RPMI7951 (cell line): ENCODE measurements at regions not wholly inside any gene's neighbourhood (a gene's known extent, or its start where the extent isn't known, plus 50 kb on each side); places are given as distances from the start of the nearest gene placed in this dataset.

Experiments used
- DNase-seq: peaks from one replicate; pipeline ENCODE4 v3.0.0-alpha.2; 2012; ENCODE audit warnings: low read depth

DNA sequence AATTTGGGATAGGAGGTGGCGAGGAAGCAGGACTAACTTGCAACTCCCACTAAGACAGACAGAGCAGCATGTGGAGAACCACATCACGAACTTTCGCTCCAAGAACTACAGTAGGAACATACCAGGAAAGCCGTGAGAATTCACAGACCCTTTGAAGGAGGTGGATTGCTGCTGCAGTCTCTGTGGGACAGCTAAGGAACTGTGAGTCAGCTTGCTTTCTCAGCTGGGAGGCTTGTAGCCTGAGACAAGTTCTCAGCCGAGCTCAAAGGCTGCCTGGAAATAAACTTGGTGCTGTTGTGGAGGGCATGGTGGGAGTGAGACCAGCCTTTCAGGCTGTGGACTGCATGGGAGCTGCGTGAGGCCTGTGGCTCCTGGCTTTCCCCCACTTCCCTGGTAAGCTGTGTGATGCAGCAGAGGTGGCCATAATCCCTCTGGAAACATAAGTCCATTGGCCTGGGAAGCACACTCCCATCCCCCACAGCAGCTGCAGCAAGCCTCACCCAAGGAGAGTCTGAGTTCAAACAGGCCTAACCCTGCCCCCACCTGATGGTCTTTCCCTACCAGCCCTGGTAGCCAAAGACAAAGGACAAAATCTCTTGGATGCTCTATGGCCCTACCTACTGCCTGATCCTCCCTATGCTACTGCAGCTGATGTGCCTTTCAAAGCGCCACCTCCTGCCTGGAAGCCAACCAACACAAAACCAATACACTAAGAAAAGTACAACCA, 441.1 kb upstream of the HTR2A start:
- DNase-seq: peak; percentile 75

DNA sequence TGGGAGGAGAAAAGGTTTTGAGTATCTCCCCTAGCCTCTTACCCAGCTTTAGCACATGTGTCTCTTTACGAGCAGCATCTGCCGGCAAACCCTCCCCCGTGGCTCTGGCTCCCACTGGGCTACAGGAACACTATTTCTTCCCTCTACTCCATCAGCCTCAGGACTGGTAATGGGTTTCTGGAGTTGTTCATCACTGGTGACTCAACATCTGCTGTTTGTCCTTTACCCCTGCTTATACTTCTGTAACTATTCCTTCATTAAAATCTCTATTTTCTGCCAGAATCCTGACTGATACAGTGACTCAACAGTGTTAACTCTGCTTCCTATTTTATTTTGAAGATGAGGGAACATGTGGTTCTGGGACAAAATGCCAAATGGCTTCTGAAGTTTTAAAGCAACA, 437.3 kb upstream of the HTR2A start:
- DNase-seq: peak; percentile 87

DNA sequence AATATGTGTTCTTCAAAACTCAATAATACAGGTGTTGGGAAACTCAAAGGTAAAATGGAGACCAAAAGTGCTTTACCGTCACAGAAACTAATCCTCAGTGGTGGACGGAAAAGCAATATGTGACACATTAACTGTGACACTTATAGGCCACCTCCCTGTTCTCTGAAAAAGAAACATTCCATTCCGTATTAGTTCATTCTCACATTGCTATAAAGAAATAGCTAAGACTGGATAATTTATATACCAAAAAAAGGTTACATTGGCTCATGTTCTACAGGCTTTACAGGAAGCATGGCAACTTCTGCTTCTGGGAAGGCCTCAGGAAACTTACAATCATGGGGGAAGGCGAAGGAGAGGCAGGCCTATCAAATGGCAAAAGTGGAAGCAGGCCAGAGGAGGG, 435.3 kb upstream of the HTR2A start:
- DNase-seq: peak; percentile 31

DNA sequence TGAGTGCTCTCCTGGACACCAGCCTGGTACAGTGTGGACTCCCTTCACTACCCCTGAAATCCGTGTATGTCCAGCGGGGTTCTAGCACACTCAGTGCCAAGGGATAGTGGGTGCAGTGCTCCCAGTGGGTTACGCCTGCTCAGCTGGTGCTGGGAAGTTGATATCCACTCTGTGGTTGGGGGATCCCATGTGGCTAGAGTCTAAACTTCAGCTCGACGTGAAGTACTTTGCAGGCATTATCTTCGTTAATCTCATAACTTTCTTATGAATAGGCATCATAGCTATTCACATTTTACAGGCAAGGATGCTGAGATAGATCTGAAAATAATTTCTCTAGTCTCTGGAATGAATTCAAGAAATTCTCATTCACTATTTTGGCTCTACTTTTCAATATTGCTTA, 433.2 kb upstream of the HTR2A start:
- no peak for DNase-seq

DNA sequence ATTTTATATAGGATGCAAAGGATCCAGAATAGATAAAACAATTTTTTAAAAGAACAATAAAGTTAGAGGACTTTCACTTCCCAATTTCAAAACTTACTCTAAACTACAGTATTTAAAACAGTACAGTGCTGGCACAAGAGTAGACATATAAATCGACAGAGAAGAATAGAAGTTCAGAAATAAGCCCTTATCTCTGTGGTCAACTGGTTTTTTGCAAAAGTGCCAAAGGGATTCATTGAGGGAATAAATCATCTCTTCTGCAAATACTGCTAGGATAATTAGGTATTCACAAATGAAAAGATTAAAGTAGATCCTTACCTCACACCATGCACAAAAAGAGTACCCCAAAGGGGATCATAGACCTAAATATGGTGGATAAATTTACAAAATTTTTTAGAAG, 431.0 kb upstream of the HTR2A start:
- DNase-seq: no peak

DNA sequence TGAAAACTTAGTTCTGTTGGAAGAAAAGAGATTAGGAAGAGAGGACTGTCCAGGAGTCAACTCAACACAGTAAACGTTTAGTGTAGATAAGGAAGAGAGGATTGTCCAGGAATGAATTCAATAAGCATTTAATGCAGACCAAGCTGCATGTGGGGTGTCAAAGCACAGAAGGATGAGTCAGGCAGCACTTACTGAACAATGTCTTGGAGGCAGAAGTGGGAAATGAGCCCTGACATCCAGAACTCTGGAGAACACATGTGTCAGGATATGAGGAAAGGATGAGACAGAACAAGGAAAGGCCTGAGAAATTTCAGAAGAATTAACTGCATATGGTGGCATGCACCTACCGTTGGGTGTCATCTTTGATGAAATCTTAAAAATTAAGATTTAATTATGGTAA, 429.2 kb upstream of the HTR2A start:
- peak; percentile 67 for DNase-seq

DNA sequence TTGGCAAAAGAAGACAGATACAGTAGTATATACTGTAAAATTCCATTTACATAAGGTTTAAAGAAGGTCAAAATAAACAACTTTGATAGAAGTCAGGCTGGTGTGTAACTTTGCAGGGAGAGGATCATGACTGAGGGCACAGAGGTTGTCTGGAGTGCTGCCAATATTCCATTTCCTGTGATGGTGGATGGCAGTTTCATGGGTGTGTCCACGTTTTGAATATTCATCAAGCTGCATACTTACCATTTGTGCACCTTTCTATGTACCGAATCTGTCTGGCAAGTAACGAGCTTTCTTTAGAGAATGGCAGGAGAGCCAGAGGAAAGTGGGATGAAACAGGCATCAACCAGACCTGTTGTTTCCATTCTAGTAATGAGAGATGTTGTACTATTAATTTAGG, 420.5 kb upstream of the HTR2A start:
- DNase-seq: peak; percentile 24

DNA sequence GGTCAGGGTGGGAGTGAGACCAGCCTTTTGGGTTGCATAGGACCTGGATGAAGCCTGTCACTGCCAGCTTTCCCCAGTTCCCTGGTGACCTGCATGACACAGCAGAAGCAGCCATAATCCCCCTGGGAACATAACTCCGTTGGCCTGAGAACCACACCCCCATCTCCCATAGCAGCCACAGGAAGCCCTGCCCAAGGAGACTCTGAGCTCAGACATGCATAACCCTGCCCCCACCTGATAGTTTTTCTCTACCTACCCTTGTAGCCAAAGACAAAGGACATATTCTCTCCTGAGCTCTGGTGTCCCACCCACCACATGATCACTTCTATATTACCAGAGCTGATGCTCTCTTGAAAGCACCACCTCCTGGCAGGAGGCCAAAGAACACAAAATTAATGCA, 413.5 kb upstream of the HTR2A start:
- DNase-seq: no peak

DNA sequence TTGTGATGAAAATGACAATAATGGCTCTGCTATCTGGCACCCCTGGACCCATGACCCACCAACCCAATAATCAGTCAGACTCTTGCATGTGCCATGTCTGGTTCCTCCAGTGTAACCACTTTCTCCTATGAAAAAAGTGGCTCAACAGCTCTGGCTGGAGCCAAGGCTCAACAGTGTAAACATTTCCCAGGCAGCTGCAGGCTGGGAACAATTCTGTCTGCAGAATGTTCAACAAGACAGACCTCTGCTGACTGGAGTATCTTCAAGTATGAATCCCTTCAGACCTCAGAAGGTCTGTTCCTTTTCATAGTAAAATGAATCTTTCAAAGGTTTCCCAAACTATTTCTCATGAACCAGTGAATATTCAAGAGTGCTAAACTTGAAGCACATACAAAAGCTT, 410.1 kb upstream of the HTR2A start:
- no peak for DNase-seq

DNA sequence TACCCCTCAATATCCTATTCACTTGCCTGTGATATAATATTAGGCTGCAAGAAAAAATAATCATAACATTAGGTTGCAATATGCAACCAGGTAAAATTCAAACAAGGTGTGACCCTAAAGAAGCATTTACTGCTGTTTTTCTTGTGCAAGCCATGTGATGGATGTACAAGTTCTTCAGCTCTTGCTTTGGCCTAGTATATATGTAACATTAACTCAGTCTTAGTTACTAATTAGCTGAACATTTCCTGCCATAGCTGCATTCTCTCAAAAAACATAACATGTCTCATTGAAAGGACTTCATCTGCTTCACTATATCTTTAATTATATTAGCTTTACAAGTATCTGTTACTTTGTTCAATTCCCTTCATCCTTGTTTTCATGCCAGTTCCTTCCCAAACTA, 406.8 kb upstream of the HTR2A start:
- DNase-seq: no peak

DNA sequence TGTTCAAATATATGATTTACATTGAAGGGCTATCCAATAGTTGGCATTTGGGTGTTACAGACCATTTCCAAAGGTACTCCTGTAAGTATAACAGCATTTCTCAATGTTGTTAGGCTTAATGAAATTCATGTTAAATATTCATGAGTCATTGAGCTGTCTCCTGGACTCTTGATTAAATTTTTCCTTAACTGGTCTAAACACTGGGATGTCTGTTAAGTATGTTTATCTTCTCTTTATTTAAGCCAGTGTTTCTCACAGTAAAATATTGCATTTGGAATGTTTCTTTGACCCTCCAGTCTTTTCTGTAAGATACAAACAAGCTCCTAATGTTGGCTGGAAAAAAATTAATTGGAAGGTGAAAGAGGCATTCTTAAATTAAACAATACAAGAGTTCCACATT, 402.5 kb upstream of the HTR2A start:
- peak; percentile 13 for DNase-seq

DNA sequence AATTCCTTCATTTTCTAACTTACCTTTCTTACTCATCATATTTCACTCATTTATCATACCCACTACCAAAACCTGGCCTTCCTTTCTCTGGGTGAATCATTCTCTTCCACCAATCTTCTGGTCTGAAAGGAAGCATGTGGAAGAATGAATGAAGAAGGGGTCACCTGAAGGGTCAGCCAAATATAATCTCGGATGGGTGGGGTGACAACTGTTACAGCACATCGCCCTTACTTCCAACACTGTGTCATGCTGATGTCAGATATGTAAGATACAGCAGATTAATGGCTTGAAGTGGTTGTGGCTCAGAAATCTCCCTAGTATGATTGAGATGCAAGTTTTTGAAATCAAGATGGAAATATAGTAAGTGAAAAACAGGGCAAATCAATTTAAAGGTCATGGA, 401.7 kb upstream of the HTR2A start:
- DNase-seq: peak; percentile 41

DNA sequence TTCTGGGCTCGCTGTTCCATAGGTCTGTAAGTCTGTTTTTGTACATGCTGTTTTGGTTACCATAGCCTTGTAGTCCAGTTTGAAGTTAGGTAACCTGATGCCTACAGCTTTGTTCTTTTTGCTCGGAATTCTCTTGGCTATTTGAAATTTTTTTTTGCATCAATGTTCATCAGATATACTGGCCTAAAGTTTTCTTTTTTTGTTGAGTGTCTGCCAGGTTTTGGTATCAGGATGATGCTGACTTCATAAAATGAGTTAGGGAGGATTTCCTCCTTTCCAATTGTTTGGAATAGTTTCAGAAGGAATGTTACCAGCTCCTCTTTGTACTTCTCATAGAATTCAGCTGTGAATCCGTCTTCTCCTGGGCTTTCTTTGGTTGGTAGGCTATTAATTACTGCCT, 397.8 kb upstream of the HTR2A start:
- no peak for DNase-seq

DNA sequence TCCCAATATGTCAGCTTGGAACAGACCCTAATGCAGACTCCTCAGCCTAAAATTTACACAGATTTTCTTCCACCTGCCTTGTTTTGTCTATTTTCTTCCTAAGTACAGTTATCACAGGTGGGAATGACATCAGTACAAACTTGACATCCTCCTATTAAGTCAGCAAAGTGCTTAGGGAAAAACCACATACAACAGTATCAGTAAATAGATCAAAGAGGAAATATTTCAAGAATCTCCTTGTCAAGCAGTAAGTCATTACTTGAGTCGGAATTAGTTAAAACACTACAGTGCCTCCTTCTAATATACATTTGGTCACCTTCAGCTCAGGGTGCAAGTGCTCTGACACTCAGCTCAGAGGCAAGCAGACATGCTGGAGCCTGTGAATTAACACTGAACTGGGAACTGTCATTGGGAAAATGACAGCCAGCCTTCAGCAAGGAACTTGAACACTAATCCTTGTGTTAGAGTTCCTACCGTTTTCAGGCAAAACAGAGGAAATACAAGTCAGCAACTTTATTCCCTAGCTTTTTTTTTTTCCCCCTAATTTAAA, 394.3 kb upstream of the HTR2A start:
- DNase-seq: no peak

DNA sequence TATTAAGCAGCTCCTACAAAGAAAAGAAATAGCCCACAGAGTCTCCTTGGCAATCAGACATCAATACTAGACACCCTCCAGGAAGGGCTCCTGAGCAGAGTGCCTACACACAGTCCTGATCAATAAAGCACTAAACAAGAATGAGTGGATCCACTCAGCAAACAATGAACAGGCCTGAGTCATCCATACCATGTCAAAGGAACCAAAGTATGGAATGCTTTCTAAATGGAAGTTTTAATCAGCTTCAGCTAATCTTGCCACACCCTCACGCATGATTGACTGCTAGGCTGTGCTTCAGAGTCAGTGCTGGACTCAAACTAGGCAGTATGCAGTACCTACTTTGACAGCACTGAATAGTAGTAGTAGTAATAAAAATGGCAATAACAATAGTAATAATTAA, 392.7 kb upstream of the HTR2A start:
- DNase-seq: no peak

DNA sequence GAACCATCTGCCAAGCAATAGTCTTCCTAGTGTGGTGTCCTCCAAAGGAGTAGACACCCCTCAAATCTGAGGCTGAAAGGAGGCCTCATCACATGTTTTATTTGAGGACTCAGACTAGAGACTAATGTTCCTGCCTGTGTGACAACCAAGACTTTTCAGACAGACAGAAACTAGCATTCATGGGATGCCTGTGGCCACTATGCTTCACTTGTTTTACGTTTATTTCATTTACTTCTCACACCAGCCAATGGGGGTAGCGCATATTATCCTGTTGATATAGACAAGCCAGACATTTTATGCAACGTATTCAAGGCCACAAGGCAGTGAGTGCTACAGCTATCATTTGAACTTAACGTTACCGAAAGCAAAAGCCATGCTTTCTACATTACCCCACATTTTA, 391.7 kb upstream of the HTR2A start:
- DNase-seq: no peak

DNA sequence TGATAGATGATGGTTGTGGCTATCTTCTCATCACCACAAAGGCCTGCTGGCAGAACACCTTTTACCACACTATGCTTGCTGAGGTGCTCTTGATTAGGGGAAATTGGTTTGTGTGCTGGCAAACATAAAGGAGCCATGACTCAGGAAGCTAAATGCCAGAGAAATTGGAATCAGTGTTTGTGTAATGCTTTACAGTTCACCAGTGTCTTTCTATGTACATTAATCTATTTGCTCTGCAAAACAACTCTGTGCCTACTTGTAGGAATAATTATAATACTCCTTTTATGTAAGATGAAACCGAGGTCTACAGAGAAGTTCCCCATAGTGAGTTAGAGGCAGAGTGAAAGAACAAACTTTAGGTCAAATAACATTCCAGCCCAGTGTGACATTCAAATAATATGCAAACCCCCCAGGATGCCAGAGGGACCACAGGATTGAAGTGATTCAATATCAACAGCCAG, 390.5 kb upstream of the HTR2A start:
- DNase-seq: peak; percentile 15

DNA sequence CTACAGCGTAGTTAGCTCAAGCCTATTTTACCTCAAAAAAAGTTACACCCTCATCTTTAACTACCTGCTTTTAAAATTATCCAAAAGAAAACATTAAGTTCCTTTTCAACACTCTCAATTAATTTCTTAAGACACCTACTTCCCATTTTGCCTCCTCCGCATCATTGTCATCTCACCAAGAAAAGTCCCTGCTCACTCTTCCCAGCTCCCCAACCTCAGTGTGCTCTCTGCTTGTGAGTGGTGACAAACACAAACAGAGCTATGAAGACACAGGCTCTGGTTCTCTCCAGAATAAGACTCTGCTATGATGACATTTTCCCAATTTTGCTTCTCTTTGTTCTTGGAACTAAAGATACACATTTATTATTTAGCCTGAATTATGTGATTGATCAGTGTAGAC, 385.1 kb upstream of the HTR2A start:
- no peak for DNase-seq

DNA sequence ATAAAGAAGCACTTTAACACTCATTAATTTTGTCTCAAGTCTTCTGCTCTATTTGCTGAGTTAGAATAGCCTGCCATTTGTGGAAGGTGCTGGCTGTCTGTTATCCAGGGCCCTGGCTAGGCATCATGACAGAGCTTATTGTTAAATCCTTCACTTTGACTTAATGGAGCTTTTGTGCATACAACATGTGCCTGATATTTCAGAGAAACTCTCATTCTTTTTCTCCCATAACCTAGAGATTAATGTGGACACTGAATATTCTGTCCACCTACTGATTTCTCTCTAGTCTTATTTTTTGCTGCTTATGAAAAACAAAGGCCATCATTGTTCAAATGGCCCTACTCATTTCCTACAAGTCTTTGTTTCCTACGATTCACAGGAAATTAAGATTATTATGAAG, 383.1 kb upstream of the HTR2A start:
- no peak for DNase-seq

DNA sequence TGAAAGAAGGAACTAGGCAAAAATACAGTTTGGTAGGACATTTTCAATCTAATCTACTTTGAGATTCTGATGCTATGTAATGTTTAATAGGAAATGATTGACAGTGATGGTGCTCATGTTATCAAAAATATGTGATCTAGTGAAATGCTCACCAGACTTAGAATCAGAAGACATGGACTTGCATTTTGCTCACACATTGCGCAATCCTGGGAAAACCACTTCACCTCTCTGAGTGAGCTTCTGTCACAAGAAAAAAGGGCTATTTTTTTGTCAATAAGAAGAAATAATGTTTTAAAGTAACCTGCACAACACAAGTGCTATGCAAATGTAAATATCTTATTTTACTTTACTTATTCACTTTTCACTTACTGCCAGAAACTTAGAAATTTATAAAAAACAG, 380.9 kb upstream of the HTR2A start:
- peak; percentile 8 for DNase-seq

DNA sequence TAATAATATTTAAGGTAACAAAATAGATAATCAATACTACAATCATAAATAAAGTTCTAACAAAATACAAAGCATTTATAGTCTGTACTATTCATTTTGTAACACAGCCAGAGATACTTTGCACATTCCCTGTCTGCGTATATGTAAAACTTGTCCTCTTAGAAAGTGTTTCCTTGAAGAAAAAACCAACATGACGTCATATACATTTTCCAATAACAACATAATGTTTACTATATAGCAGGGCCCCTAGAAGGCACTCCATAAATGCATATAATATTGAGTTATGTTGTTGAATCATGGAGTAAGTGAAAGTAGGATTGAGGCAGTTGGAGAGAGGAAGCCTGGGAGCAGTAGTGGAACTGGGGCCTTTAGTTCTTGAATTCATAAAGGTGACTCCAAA, 371.4 kb upstream of the HTR2A start:
- DNase-seq: no peak

DNA sequence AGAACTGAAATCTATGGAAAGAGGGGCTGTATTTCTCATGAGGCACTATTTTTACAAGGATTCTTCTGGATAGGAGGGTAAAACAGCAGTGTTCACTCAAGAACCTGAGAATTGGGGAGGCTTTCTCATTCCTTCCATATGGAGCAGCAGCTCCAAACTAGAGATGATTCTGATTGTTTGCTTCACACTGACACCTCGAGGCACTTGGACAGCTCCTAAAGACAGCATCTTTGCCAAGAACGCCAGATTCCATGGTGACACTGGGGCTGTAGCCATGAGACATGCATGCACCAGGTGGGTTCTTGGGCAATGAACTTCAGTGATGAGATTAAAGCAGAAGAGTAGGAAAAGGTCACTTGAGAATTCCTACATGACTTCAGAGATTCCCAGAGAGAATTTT, 361.5 kb upstream of the HTR2A start:
- peak; percentile 31 for DNase-seq

DNA sequence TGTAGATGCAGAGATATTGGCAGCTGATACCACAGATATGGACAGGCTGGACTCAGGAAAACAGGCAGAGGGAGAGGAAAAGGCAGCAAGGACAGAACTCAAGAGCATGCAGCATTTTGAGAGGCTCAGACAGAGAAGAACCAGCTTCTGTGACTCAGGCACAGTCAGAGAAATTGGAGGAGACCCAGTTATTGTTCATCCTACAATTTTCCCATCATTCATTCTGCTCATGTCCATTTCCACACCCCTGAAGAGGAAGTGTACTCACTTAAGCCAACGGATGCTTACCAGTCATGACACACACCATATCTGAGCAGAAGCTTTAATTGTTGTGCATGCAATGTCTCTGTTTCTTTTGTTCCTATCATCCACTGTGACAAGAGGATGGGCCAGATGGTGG, 359.8 kb upstream of the HTR2A start:
- peak; percentile 84 for DNase-seq

DNA sequence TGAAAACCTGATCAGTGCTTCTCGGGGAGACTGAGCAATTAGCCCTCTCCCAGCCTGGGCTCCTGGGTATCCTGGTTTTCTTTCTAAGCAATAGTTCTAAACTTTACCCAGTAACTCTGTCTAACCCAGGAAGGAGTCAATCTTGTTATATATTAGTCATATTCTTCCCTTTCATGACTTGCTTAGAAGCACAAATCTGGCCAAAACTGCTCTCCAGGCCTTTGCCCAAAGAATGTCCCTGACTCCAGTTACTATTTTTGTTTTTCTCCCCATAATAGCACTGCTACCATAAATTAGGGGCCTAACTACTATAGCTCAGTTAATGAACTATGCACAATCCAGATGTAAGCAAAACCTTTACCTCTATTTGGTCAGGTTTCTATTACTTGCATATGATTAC, 355.8 kb upstream of the HTR2A start:
- no peak for DNase-seq
